A549 (cell line): ENCODE measurements at regions not wholly inside any gene's neighbourhood (a gene's known extent, or its start where the extent isn't known, plus 50 kb on each side); places are given as distances from the start of the nearest gene placed in this dataset.

ENCODE experiments used
- ATAC-seq, 2 experiments: fragments of 200-7000 bp in 1 of 2; fragments of >200 bp in 1 of 2; cut with Nextera tagmentation in 1 of 2; cut with Tn5 transposase in 1 of 2; 3 replicates each; pipeline versions ENCODE4 v1.8.0 to v1.9.1; 2018 to 2020; ENCODE audit warnings: mild to moderate bottlenecking in 1 of 2, moderate library complexity in 1 of 2
- CTCF ChIA-PET: fragments of 300-600 bp; sonication (Branson Sonifier 250); formaldehyde crosslinking; extraction: SDS; loops from one replicate; lab custom pipeline; 2021; ENCODE audit warnings: antibody characterized with exemption, inconsistent platforms; lab: Yijun Ruan, JAX
- POLR2A ChIA-PET: fragments of 350-600 bp; formaldehyde crosslinking; extraction: SDS; loops from one replicate; lab custom pipeline; 2021; ENCODE audit warnings: antibody characterized with exemption, inconsistent platforms; lab: Yijun Ruan, JAX
- DNase-seq, 2 experiments: peaks; one replicate each; pipeline versions ENCODE4 v3.0.0 to v3.0.0-alpha.2; 2011 to 2016; ENCODE audit warnings: low read depth in 1 of 2, low spot score in 1 of 2
- FAIRE-seq: peaks from 2 replicates; lab custom pipeline; 2011; peaks lifted over from hg19 to GRCh38; lab: Jason Lieb, UNC
- H3K27ac ChIP-seq, 2 experiments: fragments of >200 bp; sonication (Bioruptor Twin); formaldehyde crosslinking; 3 replicates each; pipeline ENCODE4 v1.5.1; 2016 to 2017
- H3K4me1 ChIP-seq: fragments of >200 bp; sonication (Bioruptor Twin); formaldehyde crosslinking; 3 replicates; pipeline ENCODE4 v1.6.1; 2016
- H3K4me2 ChIP-seq: fragments of >200 bp; sonication (Bioruptor Twin); formaldehyde crosslinking; 3 replicates; pipeline ENCODE4 v1.6.1; 2016
- H3K4me3 ChIP-seq: fragments of >200 bp; sonication (Bioruptor Twin); formaldehyde crosslinking; 3 replicates; pipeline ENCODE4 v1.5.1; 2016
- H3K9me3 ChIP-seq: fragments of >200 bp; sonication (Bioruptor Twin); formaldehyde crosslinking; 3 replicates; pipeline ENCODE4 v1.6.1; 2016
- ATOH8 ChIP-seq: fragments of 250-450 bp; sonication (Bioruptor Pico); IDR thresholded peaks from 2 replicates; pipeline ENCODE4 v1.5.0; 2020; ENCODE audit warnings: low read depth, mild to moderate bottlenecking, moderate library complexity
- BCL3 ChIP-seq: fragments of >200 bp; sonication (Bioruptor Twin); formaldehyde crosslinking; IDR thresholded peaks from 3 replicates; pipeline ENCODE4 v1.6.1; 2016
- CEBPB ChIP-seq, 2 experiments: fragments of >200 bp in 1 of 2; sonication (Bioruptor Twin) in 1 of 2; formaldehyde crosslinking in 1 of 2; IDR thresholded peaks; 2 replicates each; pipeline ENCODE4 v1.6.1; 2012 to 2016
- CHD4 ChIP-seq: fragments of 200-600 bp; sonication (generic); IDR thresholded peaks from 2 replicates; pipeline ENCODE4 v1.6.1; 2016; ENCODE audit warnings: antibody characterized with exemption, mild to moderate bottlenecking, borderline replicate concordance
- CTCF ChIP-seq: fragments of >200 bp; sonication (Bioruptor Twin); formaldehyde crosslinking; IDR thresholded peaks from 3 replicates; pipeline ENCODE4 v1.5.1; 2016
- E2F6 ChIP-seq: IDR thresholded peaks from 2 replicates; pipeline ENCODE4 v1.6.1; 2012; ENCODE audit warnings: low read depth, borderline replicate concordance
- EHF ChIP-seq: fragments of 250-450 bp; sonication (Bioruptor Pico); IDR thresholded peaks from 2 replicates; pipeline ENCODE4 v1.5.0; 2020; ENCODE audit warnings: mild to moderate bottlenecking
- EHMT2 ChIP-seq: fragments of 200-600 bp; sonication (generic); IDR thresholded peaks from 2 replicates; pipeline ENCODE4 v1.6.1; 2016; ENCODE audit warnings: antibody characterized with exemption, low read depth, mild to moderate bottlenecking, moderate library complexity
- EP300 ChIP-seq, 2 experiments: fragments of >200 bp; sonication (Bioruptor Twin); formaldehyde crosslinking; IDR thresholded peaks; 2 replicates in 1 of 2; 3 replicates in 1 of 2; pipeline ENCODE4 v1.6.1; 2016 to 2017
- ESRRA ChIP-seq: fragments of 150-350 bp; IDR thresholded peaks from 2 replicates; pipeline ENCODE4 v1.6.1; 2014; ENCODE audit warnings: mild to moderate bottlenecking, low read length, borderline replicate concordance
- FOXS1 ChIP-seq: fragments of 250-450 bp; sonication (Bioruptor Pico); IDR thresholded peaks from 2 replicates; pipeline ENCODE4 v1.5.0; 2020; ENCODE audit warnings: mild to moderate bottlenecking, moderate library complexity
- HMGXB4 ChIP-seq: fragments of 250-450 bp; sonication (Bioruptor Pico); IDR thresholded peaks from 2 replicates; pipeline ENCODE4 v1.5.0; 2021; ENCODE audit warnings: mild to moderate bottlenecking, moderate library complexity, borderline replicate concordance
- JUNB ChIP-seq: fragments of >200 bp; sonication (Bioruptor Twin); formaldehyde crosslinking; IDR thresholded peaks from 2 replicates; pipeline ENCODE4 v1.6.1; 2016
- MAX ChIP-seq: IDR thresholded peaks from 2 replicates; pipeline ENCODE4 v1.6.1; 2012
- MAZ ChIP-seq: fragments of 150-350 bp; IDR thresholded peaks from 2 replicates; pipeline ENCODE4 v1.6.1; 2014; ENCODE audit warnings: antibody characterized with exemption, low read depth, low read length, borderline replicate concordance
- NFE2L2 ChIP-seq: fragments of 150-350 bp; conservative IDR thresholded peaks from 2 replicates; pipeline ENCODE4 v1.6.1; 2014; ENCODE audit warnings: low read length
- NPAS2 ChIP-seq: fragments of 250-450 bp; sonication (Bioruptor Pico); IDR thresholded peaks from 2 replicates; pipeline ENCODE4 v1.8.0; 2022; ENCODE audit warnings: mild to moderate bottlenecking, moderate library complexity, borderline replicate concordance
- PBX3 ChIP-seq: IDR thresholded peaks from 2 replicates; pipeline ENCODE4 v1.6.1; 2012
- PHF8 ChIP-seq: fragments of 200-600 bp; sonication (generic); IDR thresholded peaks from 2 replicates; pipeline ENCODE4 v1.6.1; 2016; ENCODE audit warnings: low read depth, mild to moderate bottlenecking, antibody characterized with exemption, moderate library complexity, borderline replicate concordance
- POLR2A ChIP-seq: IDR thresholded peaks from 2 replicates; pipeline ENCODE4 v1.6.1; 2012; ENCODE audit warnings: mild to moderate bottlenecking, low read length
- RAD21 ChIP-seq, 2 experiments: fragments of >200 bp in 1 of 2; sonication (Bioruptor Twin) in 1 of 2; formaldehyde crosslinking in 1 of 2; IDR thresholded peaks in 1 of 2; conservative IDR thresholded peaks in 1 of 2; 2 replicates in 1 of 2; 3 replicates in 1 of 2; pipeline ENCODE4 v1.6.1; 2012 to 2018; ENCODE audit warnings: inconsistent platforms in 1 of 2
- RCOR1 ChIP-seq: fragments of 150-350 bp; IDR thresholded peaks from 2 replicates; pipeline ENCODE4 v1.6.1; 2014; ENCODE audit warnings: antibody characterized with exemption, low read length, low read depth
- SREBF2 ChIP-seq: fragments of 450-650 bp; IDR thresholded peaks from 2 replicates; pipeline ENCODE4 v1.6.1; 2014; ENCODE audit warnings: mild to moderate bottlenecking, moderate library complexity
- TP53 ChIP-seq: fragments of 250-450 bp; sonication (Bioruptor Pico); IDR thresholded peaks from 2 replicates; pipeline ENCODE4 v1.5.0; 2021; ENCODE audit warnings: mild to moderate bottlenecking, moderate library complexity
- ZNF302 ChIP-seq: fragments of 250-450 bp; sonication (Bioruptor Pico); IDR thresholded peaks from 2 replicates; pipeline ENCODE4 v1.9.0; 2021; ENCODE audit warnings: inconsistent platforms, mild to moderate bottlenecking, moderate library complexity
- ZSCAN20 ChIP-seq: fragments of 250-450 bp; sonication (Bioruptor Pico); IDR thresholded peaks from 2 replicates; pipeline ENCODE4 v1.8.0; 2022; ENCODE audit warnings: mild to moderate bottlenecking, moderate library complexity
- WGBS: methylation state at CpG from one replicate; pipeline ENCODE4 v1.1.6; 2017; ENCODE audit errors: missing lambda C conversion rate; 5-methylcytosine and 5-hydroxymethylcytosine counted together

GRCh38 chr3:38964204-38964603 lies 87.5 kb downstream of the SCN11A start:
- ATAC-seq: no peak
- H3K4me3 ChIP-seq: no peak overlapping the region
- WGBS: 41% methylated on average over 5 of the region's 5 CpGs
- POLR2A ChIA-PET: no interaction called here
- TF ChIP-seq ESRRA (no peak), ZNF302 (CRISPR knock-in tag) (no peak), FOXS1 (CRISPR knock-in tag) (no peak), NFE2L2 (no peak), MAZ (no peak), RCOR1 (no peak), ZSCAN20 (CRISPR knock-in tag) (no peak), RAD21 (conservative IDR thresholded peaks at IDR 0.05 in 1 of 2, IDR thresholded peaks at IDR 0.05 in 1 of 2) (no peak), PBX3 (no peak), CEBPB (IDR thresholded peaks at IDR 0.05) (no peak), EP300 (IDR thresholded peaks at IDR 0.05) (no peak), JUNB (no peak), PHF8 (no peak), POLR2A (no peak), ATOH8 (no peak), E2F6 (no peak), TP53 (no peak), BCL3 (no peak), NPAS2 (CRISPR knock-in tag) (no peak), CHD4 (no peak)
- TF ChIP-seq, all 56 proteins: peak for 0
- no peak for DNase-seq
- Histone ChIP-seq H3K9me3 (no peaks in the 10 kb centered on the region), H3K4me1 (no peaks in the 10 kb centered on the region), H3K4me2 (no peak overlapping the region), H3K27ac (no peak overlapping the region)
- no peak for FAIRE-seq
- CTCF ChIA-PET: interaction anchor here (0.7 to 1.7 kb wide), 5 partner anchors 14 to 283 kb away, joined by 3 to 4 read pairs (median 3); no protein-coding TSS in a partner anchor

- H3K27ac ChIP-seq: no peak overlapping the region
- 6% methylated on average over 5 of the region's 5 CpGs for WGBS
- ATAC-seq: peak; percentile 89 to 98
- H3K4me2 ChIP-seq: no peak overlapping the region
- H3K4me3 ChIP-seq: no peak overlapping the region
- POLR2A ChIA-PET: no interaction called here
- H3K4me1 ChIP-seq: no peaks in the 10 kb centered on the region
- DNase-seq: peak; percentile 60 to 72
- CTCF ChIA-PET: interaction anchor here (0.8 to 1.5 kb wide), 7 partner anchors 9 to 315 kb away, joined by 3 to 8 read pairs (median 3); no protein-coding TSS in a partner anchor
- H3K9me3 ChIP-seq: no peaks in the 10 kb centered on the region
- FAIRE-seq: peak; percentile 13
- no peak for TF ChIP-seq RCOR1
- no peak for TF ChIP-seq TP53
- TF ChIP-seq EHMT2: no peak
- no peak for TF ChIP-seq BCL3
- TF ChIP-seq CTCF: peak; percentile 46
- TF ChIP-seq HMGXB4 (CRISPR knock-in tag): no peak
- no peak for TF ChIP-seq MAX
- TF ChIP-seq EHF (CRISPR knock-in tag): no peak
- no peak for TF ChIP-seq SREBF2
- no peak for TF ChIP-seq NPAS2 (CRISPR knock-in tag)
- TF ChIP-seq RAD21 (conservative IDR thresholded peaks at IDR 0.05 in 1 of 2, IDR thresholded peaks at IDR 0.05 in 1 of 2): peak in 1 of 2 experiments; percentile 42; a peak in 2 of 5 replicates
Observed at GRCh38 chr3:38960953-38961622, 90.7 kb downstream of the SCN11A start.
